Activated CD8-positive, alpha-beta T cell treated with anti-CD3 and anti-CD28 coated beads for 36 hours (primary cell): ENCODE measurements at regions not wholly inside any gene's neighbourhood (a gene's known extent, or its start where the extent isn't known, plus 50 kb on each side); places are given as distances from the start of the nearest gene placed in this dataset.

ENCODE experiments used
- ATAC-seq: fragments of 200-7000 bp; cut with Tn5 transposase; one replicate; pipeline ENCODE4 v1.10.0; 2021; ENCODE audit warnings: mild to moderate bottlenecking, moderate library complexity
- CTCF ChIA-PET: fragments of 350-600 bp; sonication (Branson Sonifier 250); formaldehyde crosslinking; loops from one replicate; lab custom pipeline; 2021; ENCODE audit warnings: antibody characterized with exemption; lab: Charles Lee
- POLR2A ChIA-PET: fragments of 350-600 bp; sonication (Branson Sonifier 250); formaldehyde crosslinking; loops from one replicate; lab custom pipeline; 2021; ENCODE audit warnings: antibody characterized with exemption; lab: Charles Lee
- DNase-seq: peaks from one replicate; pipeline ENCODE4 v3.0.0-alpha.2; 2020
- H3K27ac Mint-ChIP-seq: one replicate; pipeline ENCODE4 v1.8.0; 2021; ENCODE audit warnings: mild to moderate bottlenecking, mixed read lengths
- H3K27me3 Mint-ChIP-seq: one replicate; pipeline ENCODE4 v1.8.0; 2021; ENCODE audit warnings: mixed read lengths
- H3K36me3 Mint-ChIP-seq: one replicate; pipeline ENCODE4 v1.8.0; 2021; ENCODE audit warnings: low read depth, mixed read lengths
- H3K4me1 Mint-ChIP-seq: one replicate; pipeline ENCODE4 v1.8.0; 2021; ENCODE audit warnings: low read depth, mixed read lengths
- H3K4me3 Mint-ChIP-seq: one replicate; pipeline ENCODE4 v1.8.0; 2021; ENCODE audit warnings: mild to moderate bottlenecking, moderate library complexity, mixed read lengths
- H3K9me3 Mint-ChIP-seq: one replicate; pipeline ENCODE4 v1.8.0; 2021; ENCODE audit warnings: mixed read lengths
- intact Hi-C: fragments of 100-400 bp; cut with micrococcal nuclease; formaldehyde crosslinking; loops from one replicate; pipeline ENCODE4 v1.10.0; 2022
- TF ChIP-seq, protein P1 (sequence below): fragments of 200-600 bp; IDR thresholded peaks from one replicate; pipeline ENCODE4 v1.8.0; 2022; ENCODE audit warnings: antibody characterized with exemption, mild to moderate bottlenecking

DNA sequence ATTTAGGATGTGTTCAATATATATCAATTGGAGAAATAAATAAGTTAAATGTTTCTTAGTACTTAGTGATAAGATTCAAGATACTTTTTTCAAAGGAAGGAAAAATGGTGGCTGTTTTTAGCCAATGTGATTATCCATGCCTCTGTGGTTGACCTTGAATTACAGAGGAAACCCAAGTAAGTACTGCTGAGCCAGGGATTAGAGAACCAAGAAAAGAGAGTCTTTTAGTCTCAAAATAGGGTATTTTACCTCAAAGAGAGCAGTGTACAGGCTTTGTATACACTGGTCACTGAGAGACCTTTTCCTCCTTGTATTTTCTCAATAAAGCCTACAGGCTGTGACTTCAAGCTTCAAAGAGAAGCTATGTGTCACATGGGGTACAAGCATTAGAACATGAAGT lies 1075.3 kb downstream of the ADGRL3 start:
- intact Hi-C loops: no loop called here
- DNase-seq (no peak), ATAC-seq (no peak)
- no peaks in the 10 kb centered on the region for H3K36me3 Mint-ChIP-seq
- H3K4me3 Mint-ChIP-seq: no peak overlapping the region
- no peaks in the 10 kb centered on the region for H3K27me3 Mint-ChIP-seq
- TF ChIP-seq, protein P1, sequence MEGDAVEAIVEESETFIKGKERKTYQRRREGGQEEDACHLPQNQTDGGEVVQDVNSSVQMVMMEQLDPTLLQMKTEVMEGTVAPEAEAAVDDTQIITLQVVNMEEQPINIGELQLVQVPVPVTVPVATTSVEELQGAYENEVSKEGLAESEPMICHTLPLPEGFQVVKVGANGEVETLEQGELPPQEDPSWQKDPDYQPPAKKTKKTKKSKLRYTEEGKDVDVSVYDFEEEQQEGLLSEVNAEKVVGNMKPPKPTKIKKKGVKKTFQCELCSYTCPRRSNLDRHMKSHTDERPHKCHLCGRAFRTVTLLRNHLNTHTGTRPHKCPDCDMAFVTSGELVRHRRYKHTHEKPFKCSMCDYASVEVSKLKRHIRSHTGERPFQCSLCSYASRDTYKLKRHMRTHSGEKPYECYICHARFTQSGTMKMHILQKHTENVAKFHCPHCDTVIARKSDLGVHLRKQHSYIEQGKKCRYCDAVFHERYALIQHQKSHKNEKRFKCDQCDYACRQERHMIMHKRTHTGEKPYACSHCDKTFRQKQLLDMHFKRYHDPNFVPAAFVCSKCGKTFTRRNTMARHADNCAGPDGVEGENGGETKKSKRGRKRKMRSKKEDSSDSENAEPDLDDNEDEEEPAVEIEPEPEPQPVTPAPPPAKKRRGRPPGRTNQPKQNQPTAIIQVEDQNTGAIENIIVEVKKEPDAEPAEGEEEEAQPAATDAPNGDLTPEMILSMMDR: no peak
- H3K27ac Mint-ChIP-seq: no peak overlapping the region
- H3K9me3 Mint-ChIP-seq: peaks cover 9% of the 10 kb centered on the region
- no peaks in the 10 kb centered on the region for H3K4me1 Mint-ChIP-seq
- POLR2A ChIA-PET: no interaction called here
- CTCF ChIA-PET: no interaction called here

DNA sequence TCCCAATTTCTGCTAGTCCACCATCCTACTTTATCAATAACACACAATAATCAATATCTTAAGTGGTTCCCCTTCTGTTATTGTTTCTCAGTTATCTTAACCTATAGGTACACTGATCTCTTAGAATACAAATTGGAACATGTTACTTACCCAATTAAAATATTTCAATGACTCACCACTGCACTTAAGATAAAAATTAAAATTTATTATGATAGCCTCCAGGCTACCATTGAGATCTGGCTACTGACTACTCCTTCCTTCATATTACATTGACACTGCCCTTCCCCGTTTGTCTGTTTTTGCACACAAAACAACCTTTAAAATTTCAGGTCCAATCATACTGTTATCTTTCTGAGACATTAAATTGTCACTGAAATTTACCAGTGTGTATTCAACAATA lies 1074.7 kb downstream of the ADGRL3 start:
- POLR2A ChIA-PET: no interaction called here
- ATAC-seq (no peak), DNase-seq (no peak)
- no peaks in the 10 kb centered on the region for H3K27me3 Mint-ChIP-seq
- peaks cover 9% of the 10 kb centered on the region for H3K9me3 Mint-ChIP-seq
- no peaks in the 10 kb centered on the region for H3K36me3 Mint-ChIP-seq
- no peak overlapping the region for H3K27ac Mint-ChIP-seq
- TF ChIP-seq, protein P1: no peak
- intact Hi-C loops: no loop called here
- no peak overlapping the region for H3K4me3 Mint-ChIP-seq
- no peaks in the 10 kb centered on the region for H3K4me1 Mint-ChIP-seq
- CTCF ChIA-PET: no interaction called here

DNA sequence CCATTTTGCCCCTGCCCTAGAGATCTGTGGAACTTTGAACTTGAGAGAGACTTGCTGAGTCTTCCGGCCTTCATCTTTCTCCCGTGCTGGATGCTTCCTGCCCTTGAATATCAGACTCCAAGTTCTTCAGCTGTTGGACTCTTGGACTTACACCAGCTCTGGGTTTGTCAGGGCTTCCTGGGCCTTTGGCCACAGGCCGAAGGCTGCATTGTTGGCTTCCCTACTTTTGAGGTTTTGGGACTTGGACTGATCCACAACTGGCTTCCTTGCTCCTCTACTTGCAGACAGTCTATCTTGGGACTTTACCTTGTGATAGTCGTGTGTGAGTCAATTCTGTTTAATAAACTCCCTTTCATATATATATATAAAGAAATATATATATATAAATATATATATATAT lies 1071.0 kb downstream of the ADGRL3 start:
- Mint-ChIP-seq H3K27ac (no peak overlapping the region), H3K9me3 (peaks cover 13% of the 10 kb centered on the region), H3K4me3 (no peak overlapping the region), H3K4me1 (no peaks in the 10 kb centered on the region), H3K27me3 (no peaks in the 10 kb centered on the region), H3K36me3 (no peaks in the 10 kb centered on the region)
- no peak for DNase-seq
- intact Hi-C loops: no loop called here
- TF ChIP-seq, protein P1: no peak
- POLR2A ChIA-PET: no interaction called here
- CTCF ChIA-PET: no interaction called here
- ATAC-seq: no peak

DNA sequence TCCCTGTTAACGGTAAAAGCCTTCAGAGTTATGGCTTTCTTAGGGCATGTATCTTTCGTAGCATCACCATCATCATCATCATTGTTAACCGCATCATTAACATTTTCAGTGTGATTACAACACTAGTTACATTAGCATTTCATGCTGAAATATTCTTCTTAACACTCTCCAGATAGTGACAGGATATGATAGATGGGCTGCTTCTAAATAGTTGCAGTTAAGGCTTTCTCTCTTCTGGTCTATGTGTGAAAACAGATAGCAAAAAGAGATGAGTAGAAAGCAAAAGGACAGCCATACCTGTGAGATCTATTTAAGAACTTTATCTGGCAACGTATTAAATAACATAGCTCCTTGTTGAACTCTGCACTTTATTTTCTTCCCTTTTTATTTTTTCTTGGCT lies 1069.8 kb downstream of the ADGRL3 start:
- H3K27me3 Mint-ChIP-seq: no peaks in the 10 kb centered on the region
- H3K4me1 Mint-ChIP-seq: no peaks in the 10 kb centered on the region
- no peaks in the 10 kb centered on the region for H3K36me3 Mint-ChIP-seq
- ATAC-seq (no peak), DNase-seq (no peak)
- TF ChIP-seq, protein P1: no peak
- H3K27ac Mint-ChIP-seq: no peak overlapping the region
- no peak overlapping the region for H3K4me3 Mint-ChIP-seq
- CTCF ChIA-PET: no interaction called here
- POLR2A ChIA-PET: no interaction called here
- intact Hi-C loops: no loop called here
- peaks cover 13% of the 10 kb centered on the region for H3K9me3 Mint-ChIP-seq

DNA sequence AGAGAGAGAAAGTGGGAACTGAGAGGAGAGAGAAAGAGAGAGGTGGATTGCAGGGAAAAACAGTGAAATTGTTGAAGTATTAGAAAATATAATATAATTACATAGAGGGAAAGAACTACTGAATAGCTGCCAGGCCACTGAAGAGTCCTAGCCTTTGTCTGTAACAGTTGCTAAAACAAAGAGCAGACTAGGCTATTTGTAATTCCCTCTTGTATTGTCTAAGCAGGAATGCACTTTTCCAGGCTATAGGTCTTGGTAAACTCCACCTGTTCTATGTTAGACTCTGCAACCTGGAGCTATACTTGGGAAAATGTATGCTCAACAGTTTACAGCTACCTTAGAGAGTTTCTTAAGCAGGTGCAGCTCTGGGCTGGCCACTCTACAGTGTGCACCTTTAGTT lies 1063.3 kb downstream of the ADGRL3 start:
- H3K9me3 Mint-ChIP-seq: peaks cover 4% of the 10 kb centered on the region
- DNase-seq (no peak), ATAC-seq (no peak)
- TF ChIP-seq, protein P1: no peak
- H3K27me3 Mint-ChIP-seq: no peaks in the 10 kb centered on the region
- CTCF ChIA-PET: no interaction called here
- no peak overlapping the region for H3K4me3 Mint-ChIP-seq
- no peaks in the 10 kb centered on the region for H3K4me1 Mint-ChIP-seq
- POLR2A ChIA-PET: no interaction called here
- intact Hi-C loops: no loop called here
- no peaks in the 10 kb centered on the region for H3K36me3 Mint-ChIP-seq
- no peak overlapping the region for H3K27ac Mint-ChIP-seq
